ENCODE measurements at regions not wholly inside any gene's neighbourhood (a gene's known extent, or its start where the extent isn't known, plus 50 kb on each side); places are given as distances from the start of the nearest gene placed in this dataset.

DNA sequence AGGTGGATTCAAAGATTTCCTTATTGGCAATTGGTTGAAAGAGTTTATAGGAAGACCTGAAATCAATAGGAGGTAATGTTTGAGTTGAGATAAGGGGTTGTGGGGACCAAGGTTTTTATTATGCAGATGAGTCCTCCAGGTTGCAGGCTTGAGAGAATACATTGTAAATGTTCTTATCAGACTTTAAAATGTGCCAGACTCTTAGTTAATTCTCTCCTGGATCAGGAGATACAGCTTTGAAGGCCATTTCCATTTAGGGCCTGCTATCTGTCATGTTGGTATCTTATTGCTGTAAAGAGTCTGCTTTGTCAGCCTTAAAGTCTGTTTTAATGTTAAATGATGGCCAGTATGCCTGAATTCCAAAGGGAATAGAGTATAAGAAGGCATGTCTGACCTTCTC lies 61.8 kb upstream of the CALCR start:
- Histone ChIP-seq H3K27ac (ENCODE audit: low read depth in 1 of 2, low read length in 1 of 2) (no peak overlapping the region), H3K27me3 (ENCODE audit: control insufficient read depth in 2 of 2, insufficient read depth in 1 of 2, low read length in 1 of 2) (no peaks in the 10 kb centered on the region), H3K9me3 (ENCODE audit: control insufficient read depth in 2 of 2, insufficient read depth in 1 of 2, low read length in 1 of 2) (no peaks in the 10 kb centered on the region), H3K4me1 (ENCODE audit: control insufficient read depth in 2 of 2, insufficient read depth in 2 of 2, low read length in 2 of 2) (no peaks in the 10 kb centered on the region), H3K36me3 (ENCODE audit: control insufficient read depth in 2 of 2, insufficient read depth in 2 of 2, low read length in 1 of 2) (no peaks in the 10 kb centered on the region), H3K4me3 (ENCODE audit: low read length in 2 of 2) (no peak overlapping the region)
- no peak for DNase-seq (ENCODE audit: low read depth in 6 of 9, low spot score in 9 of 9)

DNA sequence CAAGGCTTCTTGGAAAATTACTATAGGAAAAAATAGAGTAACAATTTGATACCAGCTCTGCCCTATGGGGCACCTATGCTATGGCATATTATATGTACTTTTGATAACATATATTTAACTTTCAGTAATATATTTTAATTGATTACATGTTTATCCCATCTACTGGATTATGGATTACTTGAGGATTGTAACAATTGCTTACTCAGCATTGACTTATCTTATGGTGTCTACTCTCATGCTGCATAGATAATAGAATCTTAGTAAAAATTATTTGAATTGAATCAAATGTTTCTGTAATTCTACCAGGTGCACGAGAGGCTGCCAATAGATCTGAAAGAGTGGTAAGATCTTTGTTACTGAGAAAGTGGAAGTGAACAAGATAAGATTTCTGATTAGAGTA lies 57.8 kb upstream of the CALCR start:
- Histone ChIP-seq H3K4me1 (ENCODE audit: control insufficient read depth in 2 of 2, insufficient read depth in 2 of 2, low read length in 2 of 2) (no peaks in the 10 kb centered on the region), H3K36me3 (ENCODE audit: control insufficient read depth in 2 of 2, insufficient read depth in 2 of 2, low read length in 1 of 2) (no peaks in the 10 kb centered on the region), H3K4me3 (ENCODE audit: low read length in 2 of 2) (no peak overlapping the region), H3K9me3 (ENCODE audit: control insufficient read depth in 2 of 2, insufficient read depth in 1 of 2, low read length in 1 of 2) (no peaks in the 10 kb centered on the region), H3K27ac (ENCODE audit: low read depth in 1 of 2, low read length in 1 of 2) (no peak overlapping the region), H3K27me3 (ENCODE audit: control insufficient read depth in 2 of 2, insufficient read depth in 1 of 2, low read length in 1 of 2) (no peaks in the 10 kb centered on the region)
- DNase-seq (ENCODE audit: low read depth in 6 of 9, low spot score in 9 of 9), result no peak
- 94% methylated on average over 1 of the region's 1 CpG for WGBS

DNA sequence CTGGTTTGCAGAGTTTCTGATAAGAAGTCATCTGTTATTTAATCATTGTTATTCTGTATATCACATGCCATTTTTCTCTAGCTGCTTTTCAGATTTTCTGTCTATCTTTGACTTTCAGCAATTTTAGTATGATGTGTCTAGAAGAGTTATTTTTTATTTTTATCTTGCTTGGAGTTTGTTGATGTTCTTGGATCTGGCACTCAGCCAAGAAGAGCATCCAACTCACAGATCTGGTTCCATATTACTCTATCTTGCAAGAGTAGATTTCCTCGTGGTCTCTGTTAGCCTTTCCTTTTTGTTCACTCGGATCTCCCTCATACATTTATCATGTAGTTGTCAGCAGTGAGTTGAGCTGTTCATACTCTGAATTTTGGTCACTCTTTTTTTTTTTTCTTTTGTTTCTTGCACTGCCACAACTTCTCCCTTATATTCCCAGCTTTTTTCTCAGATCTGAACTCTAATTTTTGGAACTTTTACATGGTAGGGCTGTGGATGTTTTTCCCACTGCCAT lies 54.8 kb upstream of the CALCR start:
- 39% methylated on average over 2 of the region's 2 CpGs for WGBS
- no peak for DNase-seq (ENCODE audit: low read depth in 6 of 9, low spot score in 9 of 9)
- H3K9me3 ChIP-seq (ENCODE audit: control insufficient read depth in 2 of 2, insufficient read depth in 1 of 2, low read length in 1 of 2), result no peaks in the 10 kb centered on the region

DNA sequence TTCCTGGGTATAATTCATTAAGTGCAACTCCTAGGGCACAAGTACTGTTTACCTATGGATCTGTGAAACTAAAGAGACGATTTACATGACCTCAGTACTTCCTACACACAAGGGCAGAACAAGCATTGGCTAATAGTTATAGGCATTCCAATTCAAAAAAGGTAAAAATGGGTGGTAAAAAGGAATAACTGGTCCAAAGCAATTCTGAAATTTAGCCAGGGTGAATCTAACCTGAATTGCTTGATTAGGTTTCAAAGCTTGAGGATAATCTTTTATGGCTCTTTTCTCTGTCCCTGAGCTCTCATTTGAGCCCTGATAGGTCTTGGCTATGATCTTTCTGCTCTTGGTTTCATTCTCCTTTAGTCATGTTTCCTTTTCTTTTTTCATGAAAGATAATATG lies 52.3 kb upstream of the CALCR start:
- H3K4me3 ChIP-seq (ENCODE audit: low read length in 2 of 2), result no peak overlapping the region
- H3K27ac ChIP-seq (ENCODE audit: low read depth in 1 of 2, low read length in 1 of 2), result no peak overlapping the region
- no peaks in the 10 kb centered on the region for H3K27me3 ChIP-seq (ENCODE audit: control insufficient read depth in 2 of 2, insufficient read depth in 1 of 2, low read length in 1 of 2)
- no peaks in the 10 kb centered on the region for H3K36me3 ChIP-seq (ENCODE audit: control insufficient read depth in 2 of 2, insufficient read depth in 2 of 2, low read length in 1 of 2)
- WGBS, result 76% methylated on average over 1 of the region's 1 CpG
- no peak for DNase-seq (ENCODE audit: low read depth in 6 of 9, low spot score in 9 of 9)
- no peaks in the 10 kb centered on the region for H3K4me1 ChIP-seq (ENCODE audit: control insufficient read depth in 2 of 2, insufficient read depth in 2 of 2, low read length in 2 of 2)
- H3K9me3 ChIP-seq (ENCODE audit: control insufficient read depth in 2 of 2, insufficient read depth in 1 of 2, low read length in 1 of 2), result no peaks in the 10 kb centered on the region

More for the DNA sequence above, 54.8 kb upstream of the CALCR start:
- Histone ChIP-seq H3K27ac (ENCODE audit: low read depth in 1 of 2, low read length in 1 of 2) (no peak overlapping the region), H3K27me3 (ENCODE audit: control insufficient read depth in 2 of 2, insufficient read depth in 1 of 2, low read length in 1 of 2) (no peaks in the 10 kb centered on the region), H3K4me3 (ENCODE audit: low read length in 2 of 2) (no peak overlapping the region), H3K4me1 (ENCODE audit: control insufficient read depth in 2 of 2, insufficient read depth in 2 of 2, low read length in 2 of 2) (no peaks in the 10 kb centered on the region), H3K36me3 (ENCODE audit: control insufficient read depth in 2 of 2, insufficient read depth in 2 of 2, low read length in 1 of 2) (no peaks in the 10 kb centered on the region)
